Fibroblast of the aortic adventitia (primary cell): ENCODE measurements at regions not wholly inside any gene's neighbourhood (a gene's known extent, or its start where the extent isn't known, plus 50 kb on each side); places are given as distances from the start of the nearest gene placed in this dataset.

Experiments
- DNase-seq: peaks from one replicate; pipeline ENCODE4 v3.0.0-alpha.2; 2010; ENCODE audit warnings: low read depth
- H3K4me3 ChIP-seq: 2 replicates; pipeline ENCODE4 v1.5.1; 2011; ENCODE audit warnings: low read depth, mild to moderate bottlenecking, control low read depth, low read length, moderate library complexity
- CTCF ChIP-seq: IDR thresholded peaks from 2 replicates; pipeline ENCODE4 v1.5.1; 2011; ENCODE audit warnings: mild to moderate bottlenecking, low read length, control low read depth, inconsistent platforms; ENCODE audit not compliant: insufficient read depth

DNA sequence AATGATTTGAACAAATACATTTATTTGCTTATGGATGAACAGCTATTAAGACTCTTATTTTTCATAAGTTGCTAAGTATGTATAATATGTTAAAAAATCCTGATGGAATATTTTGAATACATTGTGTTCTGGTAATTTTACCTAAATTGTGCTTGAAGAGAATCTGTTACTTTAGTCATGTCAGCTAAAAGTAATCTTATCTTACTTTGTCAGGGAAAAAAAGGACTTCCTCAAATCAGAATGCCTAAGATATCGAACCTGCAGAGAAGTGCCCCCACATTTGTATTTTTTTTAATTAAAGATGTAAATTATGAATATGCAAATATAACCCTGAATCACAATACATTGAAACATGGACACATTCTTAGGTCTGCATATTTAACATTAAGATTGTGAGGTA is 1331.7 kb downstream of the MRPL39 start:
- H3K4me3 ChIP-seq, result no peak overlapping the region
- TF ChIP-seq CTCF, result no peak
- DNase-seq, result no peak

GRCh38 chr21:24272521-24272938 is 1334.8 kb downstream of the MRPL39 start:
- no peak overlapping the region for H3K4me3 ChIP-seq
- TF ChIP-seq CTCF, result no peak
- no peak for DNase-seq

DNA sequence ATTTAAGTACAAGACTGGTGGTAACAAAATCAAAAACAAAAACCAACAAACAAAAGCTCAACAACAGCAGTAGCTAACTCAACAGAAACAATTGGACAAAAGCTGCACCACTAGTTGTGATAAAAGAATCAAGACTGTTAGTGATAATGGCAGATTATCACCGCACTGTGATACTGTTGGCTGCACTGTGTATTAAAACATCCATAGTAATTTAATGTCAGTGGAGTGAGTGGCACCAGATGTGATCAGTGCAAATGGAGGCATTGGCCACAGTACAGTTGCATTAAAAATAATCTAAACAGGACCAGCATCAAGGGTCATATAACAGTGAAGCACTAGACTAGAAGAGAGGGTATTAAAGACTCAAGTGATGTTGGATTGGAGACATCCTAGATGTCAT is 1341.3 kb downstream of the MRPL39 start:
- no peak for DNase-seq
- no peak overlapping the region for H3K4me3 ChIP-seq
- no peak for TF ChIP-seq CTCF

DNA sequence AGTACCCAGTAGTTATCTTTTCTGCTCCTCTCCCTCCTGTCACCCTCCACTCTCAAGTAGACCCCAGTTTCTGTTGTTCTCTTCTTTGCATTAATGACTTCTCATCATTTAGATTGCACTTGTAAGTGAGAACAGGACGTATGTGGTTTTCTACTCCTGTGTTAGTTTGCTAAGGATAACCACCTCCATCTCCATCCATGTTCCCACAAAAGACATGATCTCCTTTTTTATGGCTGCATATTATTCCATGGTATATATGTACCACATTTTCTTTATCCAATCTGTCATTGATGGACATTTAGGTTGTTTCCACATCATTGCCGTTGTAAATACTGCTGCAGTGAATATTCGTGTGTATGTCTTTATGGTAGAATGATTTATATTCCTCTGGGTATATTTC is 1346.5 kb downstream of the MRPL39 start:
- no peak overlapping the region for H3K4me3 ChIP-seq
- TF ChIP-seq CTCF, result no peak
- no peak for DNase-seq

DNA sequence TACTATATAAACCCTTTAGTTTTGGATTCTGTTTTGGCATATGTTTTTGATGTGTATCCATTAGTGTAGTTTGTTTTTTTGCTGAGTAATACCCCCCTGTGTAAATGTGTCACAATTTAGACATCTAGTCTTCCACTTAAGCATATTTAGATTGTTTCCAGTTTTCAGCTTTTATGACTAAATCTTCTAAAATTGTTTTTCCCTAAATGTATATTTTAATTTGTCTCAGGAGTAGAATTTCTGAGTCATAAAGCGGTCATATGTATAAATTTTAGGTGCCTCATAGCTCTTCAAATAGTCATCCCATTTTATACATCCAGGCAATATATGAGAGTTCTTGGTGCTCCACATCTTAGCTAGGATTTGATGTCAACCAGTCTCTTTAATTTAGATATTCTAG is 1348.0 kb downstream of the MRPL39 start:
- H3K4me3 ChIP-seq, result no peak overlapping the region
- TF ChIP-seq CTCF, result no peak
- no peak for DNase-seq

DNA sequence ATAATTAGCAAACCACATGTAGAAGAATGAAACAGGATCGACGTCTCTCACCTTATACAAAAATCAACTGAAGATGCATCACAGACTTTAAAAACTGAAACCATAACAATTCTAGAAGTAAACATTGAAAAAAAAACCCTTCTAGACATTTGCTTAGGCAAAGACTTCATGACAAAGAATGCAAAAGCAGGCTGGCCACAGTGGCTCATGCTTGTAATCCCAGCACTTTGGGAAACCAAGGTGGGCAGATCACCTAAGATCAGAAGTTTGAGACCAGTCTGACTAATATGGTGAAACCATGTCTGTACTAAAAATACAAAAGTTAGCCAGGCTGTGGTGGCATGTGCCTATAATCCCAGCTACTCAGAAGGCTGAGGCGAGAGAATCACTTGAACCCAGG is 1351.7 kb downstream of the MRPL39 start:
- H3K4me3 ChIP-seq, result no peak overlapping the region
- no peak for TF ChIP-seq CTCF

DNA sequence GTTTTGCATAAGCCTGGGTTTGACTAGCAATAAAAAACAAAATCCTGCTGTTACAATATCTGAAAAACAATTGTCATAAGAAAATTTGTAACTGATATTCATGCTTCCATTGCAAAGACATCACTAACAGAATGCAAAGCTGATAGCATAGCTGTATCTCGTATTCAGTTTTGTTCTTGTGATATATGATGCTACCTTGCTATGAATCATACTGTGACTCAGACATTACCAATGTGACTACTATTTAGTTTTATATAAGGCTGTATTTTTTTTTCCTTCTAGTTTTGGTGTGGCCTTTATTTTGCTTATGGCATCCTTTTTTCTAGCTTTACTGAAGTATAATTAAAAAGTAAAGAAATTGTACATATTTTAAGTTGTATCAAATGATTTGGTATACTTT is 1381.8 kb downstream of the MRPL39 start:
- no peak for DNase-seq
- no peak for TF ChIP-seq CTCF
- no peak overlapping the region for H3K4me3 ChIP-seq

More for the DNA sequence above, 1351.7 kb downstream of the MRPL39 start:
- DNase-seq, result no peak
